ENCODE measurements at regions not wholly inside any gene's neighbourhood (a gene's known extent, or its start where the extent isn't known, plus 50 kb on each side); places are given as distances from the start of the nearest gene placed in this dataset.

- Histone ChIP-seq H4K91ac (ENCODE audit: insufficient read length, low read depth, low read length) (no peak overlapping the region), H2BK15ac (ENCODE audit: low read depth, low read length) (no peak overlapping the region), H3K23me2 (ENCODE audit: insufficient read length, low read depth, low read length, poor library complexity, severe bottlenecking) (no peaks in the 10 kb centered on the region), H4K20me1 (ENCODE audit: control insufficient read depth, insufficient read depth, insufficient read length) (no peaks in the 10 kb centered on the region), H3K27me3 (ENCODE audit: insufficient read depth, low read length) (no peaks in the 10 kb centered on the region), H3K18ac (ENCODE audit: insufficient read length, low read depth, low read length) (no peak overlapping the region), H3K23ac (ENCODE audit: insufficient read length, low read depth, low read length) (no peak overlapping the region), H3K79me2 (ENCODE audit: insufficient read depth, low read length) (no peaks in the 10 kb centered on the region), H3K4me1 (ENCODE audit: insufficient read depth, low read length) (no peaks in the 10 kb centered on the region), H2AK5ac (ENCODE audit: insufficient read length, low read length) (no peak overlapping the region), H4K5ac (ENCODE audit: insufficient read length, low read depth, low read length) (no peak overlapping the region), H2BK20ac (ENCODE audit: low read depth, low read length, poor library complexity, severe bottlenecking) (no peak overlapping the region), H3K14ac (ENCODE audit: insufficient read depth, low read length) (no peak overlapping the region), H4K8ac (replicated peaks; ENCODE audit: insufficient read length, low read depth, low read length) (no peak overlapping the region), H3K56ac (ENCODE audit: insufficient read length, low read depth, low read length) (no peak overlapping the region), H3K4ac (ENCODE audit: low read depth, low read length) (no peak overlapping the region), H3T11ph (ENCODE audit: low read length) (no peak overlapping the region), H2BK12ac (ENCODE audit: insufficient read length, low read depth, low read length) (no peak overlapping the region), H3K27ac (ENCODE audit: insufficient read length, low read depth, low read length) (no peak overlapping the region), H3K9ac (ENCODE audit: extremely low read depth, insufficient read length, low read length) (no peak overlapping the region), H3K9me3 (ENCODE audit: control insufficient read depth, low read depth, low read length) (peaks cover 7% of the 10 kb centered on the region), H3K79me1 (ENCODE audit: insufficient read depth, low read depth, low read length, poor library complexity, severe bottlenecking) (no peaks in the 10 kb centered on the region), H3K4me2 (ENCODE audit: insufficient read depth, insufficient read length, low read length) (no peak overlapping the region), H2AFZ (ENCODE audit: low read length) (no peak overlapping the region), H2BK5ac (ENCODE audit: insufficient read length, low read length) (no peak overlapping the region), H2BK120ac (ENCODE audit: low read depth, low read length, poor library complexity, severe bottlenecking) (no peak overlapping the region)
- H3K4me1 Mint-ChIP-seq = no peaks in the 10 kb centered on the region
- WGBS (ENCODE audit: extremely low coverage, insufficient read length, low lambda C conversion rate) = no CpG with 5 or more reads among the region's 4 CpGs
- no peak overlapping the region for H3K27ac Mint-ChIP-seq
- peaks cover 7 to 11% of the 10 kb centered on the region in 2 experiments for H3K9me3 Mint-ChIP-seq
- TF ChIP-seq CTCF (conservative IDR thresholded peaks at IDR 0.05) = no peak
- no peaks in the 10 kb centered on the region; the same call in 1 of the 2 replicates for H3K27me3 Mint-ChIP-seq (ENCODE audit: low read depth)
- no peak for DNase-seq
- H3K36me3 Mint-ChIP-seq (ENCODE audit: insufficient read depth in 1 of 3, low read depth in 3 of 3) = peaks cover 0 to 2% (median 0%) of the 10 kb centered on the region in 3 experiments; a peak in 1 of 7 replicates
- H3K4me3 Mint-ChIP-seq = no peak overlapping the region
Observed at GRCh38 chr9:80547613-80548012, 975.8 kb downstream of the TLE4 start.

Data from H9 (cell line).